HG03103 (cell line): ENCODE measurements at regions not wholly inside any gene's neighbourhood (a gene's known extent, or its start where the extent isn't known, plus 50 kb on each side); places are given as distances from the start of the nearest gene placed in this dataset.

Experiments
- ATAC-seq: cut with Tn5 transposase; IDR thresholded peaks from one replicate; pipeline ENCODE4 v1.9.1; 2021; ENCODE audit warnings: low read depth; ENCODE audit not compliant: unreplicated experiment

DNA sequence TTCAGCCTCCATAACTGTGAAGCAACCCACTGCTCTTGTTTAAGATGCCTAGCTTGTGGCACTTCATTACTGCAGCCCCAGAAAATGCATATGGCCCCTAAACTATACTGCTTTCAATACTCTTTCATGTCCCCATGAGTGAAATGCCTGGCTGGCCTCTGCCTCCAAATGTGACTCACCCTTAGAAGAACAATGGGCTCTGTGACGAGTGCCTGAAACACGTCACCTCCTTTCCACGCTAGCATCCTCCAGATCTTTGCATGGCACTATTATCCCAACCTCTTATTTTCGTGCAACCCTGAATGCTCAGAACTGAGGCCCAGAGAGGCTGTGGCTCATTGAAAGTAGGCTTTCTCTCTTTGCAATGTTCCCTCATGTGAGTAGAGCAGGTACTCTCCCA is 233.1 kb downstream of the CBLN1 start:
- no peak for ATAC-seq

DNA sequence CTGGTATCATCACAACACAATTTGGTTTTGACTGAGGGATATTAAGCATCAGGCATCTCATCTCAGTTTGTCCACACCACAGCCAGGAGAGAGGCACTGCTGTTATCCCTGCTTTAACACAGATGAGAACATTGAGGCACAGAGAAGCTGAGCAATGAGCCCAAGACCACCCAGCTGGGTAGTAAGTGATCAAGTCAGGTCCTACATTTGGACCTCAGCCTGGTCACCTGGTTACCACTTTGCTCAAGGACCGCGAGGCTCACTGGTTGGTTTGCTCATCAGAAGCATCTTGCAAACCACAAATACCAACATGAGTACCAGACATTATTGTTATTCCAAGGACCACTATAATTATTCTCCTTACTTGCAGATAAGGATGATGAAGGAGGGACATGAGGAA is 245.5 kb downstream of the CBLN1 start:
- no peak for ATAC-seq

DNA sequence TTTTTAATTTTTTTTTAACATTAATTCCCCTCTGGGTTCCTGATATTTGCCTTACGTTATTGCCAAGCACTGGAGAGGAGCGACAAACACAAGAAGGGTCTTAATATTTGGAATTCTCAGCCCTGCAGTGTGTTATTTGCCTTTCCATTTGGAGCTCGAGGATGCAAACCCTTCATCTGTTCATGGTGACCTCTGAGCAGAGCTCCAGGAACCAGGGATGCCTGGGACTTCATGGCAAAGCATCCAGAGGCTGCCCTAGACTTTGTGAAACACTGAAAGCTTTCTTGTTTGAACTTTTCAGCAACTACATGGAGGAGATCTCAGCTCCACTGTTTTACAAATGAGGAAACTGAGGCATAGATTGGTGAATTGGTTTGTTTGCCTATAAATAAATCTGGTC is 254.2 kb downstream of the CBLN1 start:
- ATAC-seq: no peak

DNA sequence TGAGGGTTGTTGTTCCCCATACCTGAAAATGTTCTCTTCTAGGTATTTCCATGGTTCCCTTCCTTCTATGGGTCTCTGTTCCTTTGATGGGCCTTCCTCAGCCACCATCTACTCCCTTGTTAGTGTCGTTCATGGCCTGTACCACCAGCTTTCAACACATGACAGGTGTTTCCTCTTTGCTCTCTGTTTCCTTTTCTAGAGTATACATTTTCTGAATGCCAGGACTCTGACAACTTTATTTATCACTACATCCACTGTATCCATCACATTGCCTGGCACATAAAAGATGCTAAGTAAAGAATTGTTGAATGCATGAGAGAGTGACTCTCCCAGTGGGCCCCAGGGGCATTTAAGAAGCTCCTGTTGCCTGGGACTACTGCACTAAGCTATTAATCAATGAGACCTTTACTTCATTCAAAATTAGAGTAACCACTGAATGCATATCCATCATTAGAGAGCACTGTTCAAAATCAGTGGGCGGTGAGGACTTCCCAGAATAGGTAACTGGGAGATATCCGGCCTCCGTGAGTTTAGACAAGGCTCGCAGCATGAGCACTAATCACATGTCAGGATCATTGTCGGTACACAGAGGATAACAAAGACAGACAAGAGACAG is 255.0 kb downstream of the CBLN1 start:
- ATAC-seq: no peak

DNA sequence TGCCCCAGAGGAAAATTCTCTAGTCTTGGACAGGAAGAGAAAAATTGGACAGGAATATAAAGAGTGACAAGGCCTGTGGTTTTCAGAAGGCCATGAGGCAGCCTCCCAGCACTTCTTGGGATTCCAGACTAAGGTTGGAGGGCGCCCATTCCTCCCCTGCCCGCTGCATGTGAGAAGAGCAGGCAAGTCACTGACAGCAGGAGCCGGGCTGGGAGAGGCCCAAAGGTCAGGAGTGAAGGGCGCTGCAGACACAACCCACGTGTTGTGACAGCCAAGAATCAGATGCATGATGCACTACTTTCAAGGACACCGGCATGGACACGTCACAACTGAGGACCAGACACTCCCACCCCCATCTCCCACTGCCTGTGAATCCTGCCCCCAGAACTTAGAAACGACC is 256.7 kb downstream of the CBLN1 start:
- no peak for ATAC-seq

DNA sequence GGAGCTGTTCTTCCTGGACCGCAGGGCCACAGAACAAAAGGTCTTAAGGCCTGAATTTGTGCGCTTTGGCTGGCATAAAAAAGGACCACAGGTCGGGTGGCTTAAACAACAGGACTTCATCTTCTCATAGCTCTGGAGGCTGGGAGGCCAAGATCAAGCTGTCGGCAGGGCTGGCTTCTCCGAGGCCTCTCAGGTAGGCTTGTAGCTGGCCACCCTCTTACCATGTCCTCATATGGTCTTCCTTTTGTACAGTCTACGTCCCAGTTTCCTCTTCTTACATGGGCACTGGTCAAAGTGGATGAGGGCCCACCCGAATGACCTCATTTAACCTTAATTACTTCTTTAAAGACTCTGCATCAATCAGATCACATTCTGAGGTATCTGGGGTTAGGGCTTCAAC is 257.6 kb downstream of the CBLN1 start:
- no peak for ATAC-seq

DNA sequence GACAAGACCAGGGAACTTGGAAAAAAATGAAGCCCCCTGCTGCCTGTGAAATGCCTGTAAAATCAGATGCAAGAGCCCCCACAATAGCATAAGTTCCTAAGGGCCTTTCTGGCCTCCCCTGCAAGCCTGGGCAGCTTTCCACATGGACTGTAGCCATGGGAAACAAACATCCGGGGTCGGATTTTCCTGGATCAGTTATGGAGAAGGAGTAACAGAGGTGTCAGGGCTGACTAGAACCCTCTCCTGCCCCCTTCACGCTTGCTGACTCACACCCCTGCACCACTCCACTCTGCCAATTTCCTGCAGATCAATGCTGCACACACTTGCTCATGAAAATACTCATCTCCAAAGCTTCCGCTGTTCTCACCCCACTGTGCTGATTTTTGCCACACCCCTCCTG is 258.6 kb downstream of the CBLN1 start:
- ATAC-seq: no peak

DNA sequence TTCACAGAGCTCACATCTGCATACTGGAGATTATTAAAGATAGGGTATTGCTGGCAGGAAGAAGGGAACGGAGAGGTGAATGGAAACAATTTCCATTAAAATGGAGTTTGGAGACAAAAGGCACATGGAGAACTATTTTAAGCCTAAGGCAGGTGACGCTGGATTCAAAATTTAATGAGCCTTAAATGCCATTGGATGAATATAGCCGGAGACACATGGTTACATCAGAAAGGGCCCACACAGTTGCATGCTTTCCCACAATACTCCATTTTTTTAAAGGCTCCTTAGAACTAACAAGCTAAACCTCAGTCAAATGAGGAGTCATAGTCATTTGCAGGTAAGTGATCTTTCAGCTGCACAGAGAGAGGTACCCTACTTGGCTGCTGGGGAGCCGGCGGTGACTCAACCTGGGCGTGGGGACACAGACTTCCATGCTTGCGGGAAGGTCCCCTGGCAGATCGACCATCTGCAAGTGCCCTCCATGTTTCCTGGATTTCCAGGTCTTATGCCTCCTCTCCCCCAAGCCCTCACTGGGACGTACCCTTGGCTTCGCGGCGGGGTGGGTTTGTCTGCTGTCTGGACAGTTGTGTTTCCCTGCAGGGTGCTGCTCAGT is 259.2 kb downstream of the CBLN1 start:
- ATAC-seq: no peak

DNA sequence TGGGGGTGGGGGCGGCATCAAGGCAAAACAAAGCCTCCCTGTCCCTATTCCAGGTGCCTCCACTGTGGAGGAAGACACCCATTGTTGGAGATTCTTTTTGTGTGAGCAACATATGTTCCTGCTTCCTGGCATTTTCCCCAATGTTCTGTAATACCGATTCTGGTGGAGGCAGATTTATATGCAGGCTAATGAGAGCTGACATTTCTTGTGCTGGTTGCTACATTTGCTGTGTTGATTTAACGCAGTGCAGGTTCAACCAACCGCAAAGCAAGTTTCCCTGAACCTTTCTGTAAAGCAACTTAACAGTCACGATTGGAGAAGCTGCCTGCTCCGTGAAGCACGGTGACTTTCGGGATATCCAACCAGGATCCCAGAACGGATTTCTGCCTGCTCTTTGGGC is 260.5 kb downstream of the CBLN1 start:
- ATAC-seq: no peak

DNA sequence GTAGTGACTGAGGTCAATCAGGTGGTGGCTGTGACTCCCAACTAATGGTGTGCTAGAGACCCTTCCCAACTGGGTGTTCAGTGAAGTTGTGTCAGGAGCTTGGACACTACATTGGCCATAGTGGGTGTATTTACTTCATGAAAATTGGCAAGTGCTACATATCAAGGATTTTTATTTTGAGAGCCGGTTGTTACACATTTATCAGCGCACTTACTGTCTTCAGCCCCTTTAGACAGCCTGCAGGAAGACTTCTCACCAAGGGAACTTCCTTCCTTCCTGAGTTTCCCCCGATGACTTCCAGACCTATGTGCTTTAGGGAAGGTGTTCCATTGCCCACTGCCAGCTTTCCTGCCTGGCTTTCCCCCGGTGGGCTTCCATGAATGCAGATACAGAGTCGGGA is 261.2 kb downstream of the CBLN1 start:
- ATAC-seq: no peak

DNA sequence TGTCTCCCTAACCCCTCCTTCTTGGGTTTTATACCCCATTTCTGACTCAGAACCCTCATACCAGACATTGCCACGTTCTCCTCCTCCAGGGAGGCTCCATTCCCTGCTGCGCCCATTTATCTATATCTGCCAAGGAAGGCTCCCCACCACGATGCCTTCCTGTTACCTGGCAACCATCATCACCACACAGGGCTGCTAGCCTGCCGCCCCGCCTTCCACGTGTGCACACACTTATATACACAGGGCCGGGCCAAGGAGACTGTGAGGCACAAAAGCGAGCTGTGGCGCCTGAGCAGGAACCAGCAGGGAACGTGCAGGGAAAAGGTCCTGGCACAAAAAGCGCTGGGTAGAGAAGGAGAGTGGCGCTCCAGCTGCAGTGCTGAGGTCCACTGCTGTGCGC is 261.8 kb downstream of the CBLN1 start:
- ATAC-seq: no peak

DNA sequence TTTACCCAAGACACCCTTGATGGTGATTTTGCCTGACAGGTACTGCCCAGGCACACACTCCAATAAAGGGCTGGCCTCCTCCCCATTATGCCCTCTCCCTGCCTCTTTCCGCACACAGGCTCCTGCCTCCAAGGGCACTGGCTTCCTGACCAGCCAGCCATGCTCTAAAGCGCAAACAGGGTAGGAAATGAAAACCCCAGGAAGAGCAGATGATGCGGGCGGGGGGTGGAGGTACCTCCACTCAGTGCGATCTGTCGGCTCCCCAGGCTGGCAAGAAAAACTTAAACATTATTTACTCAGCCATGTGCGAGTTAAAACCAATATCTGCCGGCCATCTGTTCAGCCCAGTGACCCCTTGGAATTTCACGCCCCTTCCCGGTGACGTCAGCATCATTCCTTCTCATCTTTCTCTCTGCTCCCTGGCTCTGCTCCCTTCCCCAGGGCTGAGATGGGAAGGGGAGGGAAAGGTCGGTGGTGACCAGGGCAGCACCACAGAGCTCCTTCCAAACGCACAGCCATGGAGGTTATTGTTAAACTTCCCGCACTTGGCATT is 262.5 kb downstream of the CBLN1 start:
- ATAC-seq: no peak

DNA sequence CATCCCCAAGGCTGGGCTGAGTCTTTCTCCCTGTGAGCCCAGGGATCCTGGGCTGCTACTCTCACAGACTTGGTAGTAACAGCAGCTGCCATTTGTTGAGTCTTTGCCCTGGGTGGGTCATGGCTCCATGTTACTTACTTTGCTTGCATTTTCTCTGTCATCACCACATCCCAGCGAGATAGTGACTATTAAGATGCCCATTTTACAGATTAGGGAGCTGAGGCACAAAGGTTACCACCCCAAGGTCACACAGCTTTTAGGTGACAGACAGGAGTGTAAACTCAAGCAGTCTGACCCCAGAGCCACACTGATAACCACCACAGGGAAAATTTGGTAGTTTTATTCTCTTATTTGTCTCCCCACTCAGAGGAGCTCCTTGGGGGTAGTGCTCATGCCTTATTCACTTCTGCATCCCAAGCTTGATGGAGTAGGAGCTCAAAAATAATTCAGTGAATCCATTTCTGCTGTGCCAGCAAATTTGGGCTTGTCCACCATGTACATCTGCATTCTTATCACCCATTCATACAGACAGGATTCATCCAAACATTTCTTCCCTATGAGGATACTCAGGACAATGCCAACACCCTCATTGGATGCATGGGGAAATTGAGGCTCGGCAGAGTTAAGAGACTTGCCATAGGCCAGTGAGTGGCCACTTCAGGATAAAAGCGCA is 263.2 kb downstream of the CBLN1 start:
- no peak for ATAC-seq

DNA sequence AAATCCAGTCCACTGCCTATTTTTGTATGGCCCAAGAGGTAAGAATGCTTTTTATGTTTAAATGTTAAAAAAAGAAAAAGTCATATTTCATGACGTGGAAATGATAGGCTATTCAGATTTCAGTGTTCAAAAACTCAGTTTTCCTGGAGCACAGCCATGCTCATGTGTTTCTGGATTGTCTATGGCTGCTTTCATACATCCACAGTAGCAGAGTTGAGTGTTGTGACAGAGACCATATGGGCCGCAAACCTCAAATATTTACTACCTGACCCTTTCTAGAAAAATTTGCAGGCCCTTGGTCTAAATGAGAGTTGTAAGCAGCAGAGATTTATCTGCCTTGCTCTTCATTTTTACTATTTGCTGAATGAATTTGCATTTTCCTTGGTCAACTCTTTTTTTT is 264.1 kb downstream of the CBLN1 start:
- ATAC-seq: no peak

DNA sequence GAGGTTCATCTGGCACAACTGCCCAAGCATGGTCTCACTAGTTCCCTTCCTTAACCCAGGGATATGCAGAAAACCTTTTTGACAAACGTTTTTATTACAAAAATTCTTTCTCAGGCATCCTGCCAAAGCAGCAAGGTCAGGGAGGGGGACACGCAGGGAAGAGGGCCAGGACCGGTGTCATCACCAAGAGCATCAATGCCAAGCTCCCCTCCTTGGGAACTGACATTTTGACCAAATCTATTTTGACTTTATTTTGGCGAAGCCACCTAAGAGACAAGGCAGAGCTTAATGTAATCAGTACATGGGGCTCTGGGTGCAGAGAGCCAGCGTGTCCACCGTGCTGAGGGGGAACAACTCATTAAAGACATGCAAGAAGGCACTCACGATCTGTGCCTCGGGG is 265.2 kb downstream of the CBLN1 start:
- no peak for ATAC-seq

DNA sequence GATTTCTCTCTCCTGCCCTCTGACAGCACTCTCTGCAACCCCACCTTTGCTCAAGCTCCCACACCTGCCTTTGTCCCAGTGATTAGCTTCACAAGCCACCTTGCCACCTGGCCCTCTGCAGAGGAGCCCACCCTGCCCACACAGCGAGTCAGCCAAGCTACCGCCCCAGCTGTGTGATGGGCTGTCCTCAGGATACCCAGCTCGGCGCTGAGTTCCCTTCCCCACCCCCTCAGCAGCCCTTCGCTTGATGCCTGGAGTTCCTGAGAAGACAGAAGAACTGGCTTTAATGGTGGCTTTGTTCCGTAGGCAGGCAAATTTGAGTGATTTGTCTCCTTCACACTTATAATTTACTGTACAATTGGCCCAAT is 266.4 kb downstream of the CBLN1 start:
- no peak for ATAC-seq

DNA sequence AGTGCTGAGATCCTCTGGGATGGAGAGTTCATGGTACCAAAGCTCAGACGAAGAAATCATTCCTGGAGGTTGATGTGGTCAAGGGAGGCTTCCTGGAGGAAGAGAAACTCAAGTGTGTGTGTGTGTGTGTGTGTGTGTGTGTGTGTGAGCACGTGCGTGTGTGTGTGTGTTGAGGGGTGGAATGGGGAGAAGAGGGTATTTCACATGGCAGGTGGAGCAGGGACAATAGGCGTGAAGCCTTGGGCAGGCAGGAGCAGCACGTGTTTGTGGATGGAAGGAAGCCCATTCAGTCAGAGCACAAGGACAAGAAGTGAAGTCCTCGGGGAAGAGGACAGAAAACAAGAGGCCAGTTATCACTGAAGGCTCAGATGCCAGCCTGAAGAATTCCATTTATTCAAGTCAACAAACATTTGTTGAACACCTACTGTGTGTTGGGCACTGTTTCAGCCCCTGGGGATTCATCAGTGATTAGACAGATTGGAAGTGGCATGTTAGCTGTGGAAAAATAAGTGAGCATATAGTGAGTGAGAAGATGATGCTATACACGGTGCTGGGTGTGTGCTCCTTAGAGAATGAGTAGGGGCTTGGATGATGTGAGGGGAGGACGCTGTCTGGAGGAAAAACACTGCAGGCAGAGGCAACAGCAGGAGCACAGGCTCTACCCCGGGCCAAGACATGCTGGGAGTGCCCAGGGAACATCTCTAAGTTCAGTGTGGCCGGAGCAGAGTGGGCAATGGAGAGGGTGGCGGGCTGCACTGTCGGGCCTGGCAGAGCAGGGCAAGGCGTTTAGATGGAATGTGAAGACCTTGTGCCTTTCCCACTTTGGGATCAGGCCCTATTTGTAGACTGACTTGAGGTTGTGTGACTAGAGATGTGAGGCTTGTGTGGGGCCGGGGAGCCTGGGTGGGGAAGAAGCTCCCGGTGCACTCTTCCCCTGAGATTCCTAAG is 267.1 kb downstream of the CBLN1 start:
- no peak for ATAC-seq

DNA sequence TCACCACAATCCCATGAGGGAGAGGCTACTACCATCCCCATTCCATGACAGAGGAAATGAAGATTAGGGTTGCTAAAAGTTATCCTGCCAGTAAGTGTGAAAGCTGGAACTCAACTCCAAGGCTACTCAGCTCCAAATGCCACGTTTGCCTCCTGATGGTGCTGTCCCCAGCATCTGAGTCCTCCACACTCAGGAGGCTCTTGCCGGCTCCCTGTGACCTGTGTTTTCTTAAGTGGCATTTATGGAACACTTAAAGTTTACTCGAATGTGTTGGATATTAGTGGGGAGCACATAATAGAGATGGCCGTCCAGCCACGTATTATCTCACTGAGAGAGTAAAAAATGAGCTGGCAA is 267.9 kb downstream of the CBLN1 start:
- ATAC-seq: no peak

DNA sequence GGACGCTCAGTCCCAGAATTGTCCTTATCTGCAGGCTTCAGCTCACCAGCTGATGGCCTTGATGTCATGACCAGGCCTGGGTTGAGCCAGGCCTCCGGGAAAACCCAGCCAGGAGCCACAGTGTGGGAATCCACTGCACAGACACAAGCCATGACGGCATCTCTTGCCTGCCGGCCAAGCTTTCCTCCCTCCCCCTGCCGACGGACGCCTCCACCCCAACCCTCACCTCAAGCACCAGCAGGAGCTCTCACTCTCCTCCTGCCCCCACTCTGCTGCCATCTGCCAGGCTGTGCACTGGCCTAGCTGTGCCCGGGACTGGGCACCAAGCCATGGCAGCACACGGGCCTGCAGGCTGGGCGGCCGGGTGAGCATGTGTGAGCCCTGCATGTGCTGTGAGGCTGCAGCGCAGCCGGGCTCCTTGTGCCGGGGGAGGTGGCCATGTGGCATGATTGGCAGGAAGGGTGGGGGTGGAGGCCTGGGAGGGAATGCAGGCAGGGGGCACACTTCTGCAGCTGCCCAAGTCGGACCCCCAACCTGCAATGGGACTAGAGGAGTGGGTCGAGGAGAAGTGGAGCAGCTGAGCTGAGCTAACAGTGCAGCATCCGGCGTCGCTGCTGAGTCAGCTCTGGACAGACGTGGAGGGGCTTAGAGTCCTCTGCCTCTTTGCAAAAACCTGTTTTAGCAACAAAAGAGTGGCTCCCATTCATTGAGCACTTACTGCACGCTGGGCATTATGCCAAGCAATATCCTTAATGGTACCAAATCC is 268.5 kb downstream of the CBLN1 start:
- no peak for ATAC-seq

DNA sequence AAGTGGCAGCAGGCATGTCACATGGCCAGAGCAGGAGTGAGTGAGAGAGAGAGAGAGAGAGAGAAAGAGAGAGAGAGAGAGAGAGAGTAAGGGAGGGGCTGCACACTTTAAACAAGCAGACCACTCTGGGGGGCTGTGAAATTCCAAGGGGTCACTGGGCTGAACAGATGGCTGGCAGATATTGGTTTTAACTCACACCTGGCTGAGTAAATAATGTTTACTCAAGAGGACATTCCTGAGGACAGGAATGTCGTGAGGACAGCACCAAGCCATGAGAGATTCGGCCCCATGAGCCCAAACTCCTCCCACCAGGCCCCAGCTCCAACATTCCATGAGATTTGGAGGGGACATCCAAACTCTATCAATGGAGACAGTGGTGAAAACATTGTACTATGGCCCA is 269.7 kb downstream of the CBLN1 start:
- ATAC-seq: no peak
